ENCODE measurements at regions not wholly inside any gene's neighbourhood (a gene's known extent, or its start where the extent isn't known, plus 50 kb on each side); places are given as distances from the start of the nearest gene placed in this dataset.

- Histone ChIP-seq H3K4me3 (no peak overlapping the region), H3K27me3 (ENCODE audit: low read depth) (no peaks in the 10 kb centered on the region), H3K4me1 (no peaks in the 10 kb centered on the region), H3K36me3 (no peaks in the 10 kb centered on the region), H3K27ac (no peak overlapping the region), H3K9me3 (no peaks in the 10 kb centered on the region)
- ATAC-seq, result no peak
- TF ChIP-seq CTCF (IDR thresholded peaks at IDR 0.05), result no peak
- intact Hi-C loops (cut with DNase I), result no loop called here
- no peak for DNase-seq
These were observed 406.1 kb upstream of the MEX3C start for GRCh38 chr18:51603551-51603950.

- no peak for TF ChIP-seq CTCF (IDR thresholded peaks at IDR 0.05)
- Histone ChIP-seq H3K36me3 (no peaks in the 10 kb centered on the region), H3K27ac (no peak overlapping the region), H3K9me3 (no peaks in the 10 kb centered on the region), H3K27me3 (ENCODE audit: low read depth) (no peaks in the 10 kb centered on the region), H3K4me1 (no peaks in the 10 kb centered on the region), H3K4me3 (no peak overlapping the region)
- ATAC-seq (no peak), DNase-seq (no peak)
- intact Hi-C loops (cut with DNase I), result no loop called here
These were observed 413.0 kb upstream of the MEX3C start for GRCh38 chr18:51610481-51610880.

GRCh38 chr18:51611326-51611725, 413.8 kb upstream of the MEX3C start:
- intact Hi-C loops (cut with DNase I), result no loop called here
- H3K27ac ChIP-seq, result no peak overlapping the region
- no peaks in the 10 kb centered on the region for H3K27me3 ChIP-seq (ENCODE audit: low read depth)
- no peaks in the 10 kb centered on the region for H3K4me1 ChIP-seq
- H3K4me3 ChIP-seq, result no peak overlapping the region
- ATAC-seq (no peak), DNase-seq (no peak)
- H3K36me3 ChIP-seq, result no peaks in the 10 kb centered on the region
- TF ChIP-seq CTCF (IDR thresholded peaks at IDR 0.05), result no peak
- no peaks in the 10 kb centered on the region for H3K9me3 ChIP-seq

GRCh38 chr18:51614033-51614432, 416.6 kb upstream of the MEX3C start:
- no peak overlapping the region for H3K27ac ChIP-seq

GRCh38 chr18:51614967-51615571, 417.6 kb upstream of the MEX3C start:
- ATAC-seq, result peak; percentile 24 to 57

More at GRCh38 chr18:51614033-51614432, 416.6 kb upstream of the MEX3C start:
- peak in 1 of 2 donors; percentile 59 for ATAC-seq
- no peak for TF ChIP-seq CTCF (IDR thresholded peaks at IDR 0.05)
- no peaks in the 10 kb centered on the region for H3K9me3 ChIP-seq
- no peaks in the 10 kb centered on the region for H3K4me1 ChIP-seq
- DNase-seq, result no peak
- H3K4me3 ChIP-seq, result no peak overlapping the region
- no peaks in the 10 kb centered on the region for H3K36me3 ChIP-seq
- no peaks in the 10 kb centered on the region for H3K27me3 ChIP-seq (ENCODE audit: low read depth)
- intact Hi-C loops (cut with DNase I), result no loop called here

More at GRCh38 chr18:51614967-51615571, 417.6 kb upstream of the MEX3C start:
- no peak for DNase-seq
- Histone ChIP-seq H3K36me3 (no peaks in the 10 kb centered on the region), H3K9me3 (no peaks in the 10 kb centered on the region), H3K27ac (no peak overlapping the region), H3K4me1 (no peaks in the 10 kb centered on the region), H3K4me3 (no peak overlapping the region), H3K27me3 (ENCODE audit: low read depth) (no peaks in the 10 kb centered on the region)
- no peak for TF ChIP-seq CTCF (IDR thresholded peaks at IDR 0.05)
- intact Hi-C loops (cut with DNase I), result no loop called here

Data from lower lobe of right lung (tissue), 2 donors.